Lower lobe of right lung (tissue), 2 donors: ENCODE measurements at regions not wholly inside any gene's neighbourhood (a gene's known extent, or its start where the extent isn't known, plus 50 kb on each side); places are given as distances from the start of the nearest gene placed in this dataset.

Source experiments
- ATAC-seq, 2 donors: fragments of 200-7000 bp; cut with Tn5 transposase; one replicate each; pipeline ENCODE4 v1.9.1; 2020 to 2022; ENCODE audit warnings: mild to moderate bottlenecking in 2 of 2, moderate library complexity in 2 of 2
- DNase-seq: peaks from one replicate; pipeline ENCODE4 v3.0.0-alpha.2; 2020
- H3K27ac ChIP-seq: fragments of 200-600 bp; one replicate; pipeline ENCODE4 v1.8.0; 2022
- H3K27me3 ChIP-seq: fragments of 200-600 bp; one replicate; pipeline ENCODE4 v1.8.0; 2022; ENCODE audit warnings: low read depth
- H3K36me3 ChIP-seq: fragments of 200-600 bp; one replicate; pipeline ENCODE4 v1.8.0; 2022; ENCODE audit warnings: mild to moderate bottlenecking
- H3K4me1 ChIP-seq: fragments of 200-600 bp; one replicate; pipeline ENCODE4 v1.8.0; 2022
- H3K4me3 ChIP-seq: fragments of 200-600 bp; one replicate; pipeline ENCODE4 v1.8.0; 2022; ENCODE audit warnings: mild to moderate bottlenecking
- H3K9me3 ChIP-seq: fragments of 200-600 bp; one replicate; pipeline ENCODE4 v1.8.0; 2022
- CTCF ChIP-seq: fragments of 200-600 bp; IDR thresholded peaks from one replicate; pipeline ENCODE4 v1.8.0; 2022; ENCODE audit warnings: antibody characterized with exemption, mild to moderate bottlenecking
- intact Hi-C: fragments of 100-400 bp; cut with DNase I; formaldehyde crosslinking; loops from one replicate; pipeline ENCODE4 v1.11.0; 2022
- donor health status: DM: no; HTN: yes; CAD: no; lungs with severe emphysema.

DNA sequence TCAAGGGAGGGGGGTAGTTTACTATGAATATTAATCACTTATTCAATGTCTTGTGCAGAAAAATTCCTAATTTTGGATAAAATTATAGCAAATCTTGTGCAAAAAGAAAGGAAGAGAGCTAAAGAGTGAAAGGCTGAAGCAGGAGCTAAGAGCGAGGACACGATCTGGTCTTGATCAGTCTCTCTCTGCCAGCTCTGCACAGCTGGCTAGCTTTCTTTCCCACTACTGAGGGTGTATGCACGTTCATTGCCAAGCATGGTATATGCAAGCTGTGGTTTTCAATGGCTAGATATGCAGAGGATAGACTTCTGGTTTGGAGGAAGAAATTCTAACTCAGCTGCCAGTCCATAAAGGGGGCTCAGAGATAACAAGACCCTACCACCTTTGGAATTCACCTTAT is 297.3 kb downstream of the CYRIA start:
- ATAC-seq (no peak), DNase-seq (no peak)
- H3K36me3 ChIP-seq: no peaks in the 10 kb centered on the region
- no peak overlapping the region for H3K4me3 ChIP-seq
- no peak for TF ChIP-seq CTCF
- H3K4me1 ChIP-seq: no peaks in the 10 kb centered on the region
- no peak overlapping the region for H3K27ac ChIP-seq
- no peaks in the 10 kb centered on the region for H3K27me3 ChIP-seq
- intact Hi-C loops: no loop called here
- H3K9me3 ChIP-seq: no peaks in the 10 kb centered on the region

- no peak for DNase-seq
- Histone ChIP-seq H3K36me3 (no peaks in the 10 kb centered on the region), H3K4me3 (no peak overlapping the region), H3K9me3 (no peaks in the 10 kb centered on the region), H3K4me1 (no peaks in the 10 kb centered on the region), H3K27me3 (no peaks in the 10 kb centered on the region), H3K27ac (no peak overlapping the region)
- no peak for TF ChIP-seq CTCF
- intact Hi-C loops: no loop called here
- ATAC-seq: no peak
Observed at GRCh38 chr2:16365366-16365765, 300.3 kb downstream of the CYRIA start.

DNA sequence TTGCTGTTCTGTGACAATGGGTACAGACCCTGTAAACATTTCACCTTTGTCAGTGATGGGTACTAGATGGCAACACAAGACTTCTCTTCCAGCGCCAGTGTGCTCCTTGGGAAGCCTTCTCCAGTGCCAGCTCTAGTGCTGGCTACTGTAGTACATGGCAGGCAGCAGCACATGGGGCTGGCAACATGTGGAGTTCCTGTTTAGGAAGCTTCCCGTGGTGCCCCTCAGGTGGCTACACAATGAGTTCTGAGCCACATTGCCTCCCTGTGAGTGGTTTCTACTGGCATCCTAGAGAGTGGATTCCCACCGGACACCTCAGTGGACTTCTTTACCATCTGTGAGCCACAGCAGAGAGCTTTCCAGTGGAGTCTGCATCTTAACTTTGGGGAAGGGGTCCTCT is 302.1 kb downstream of the CYRIA start:
- no peaks in the 10 kb centered on the region for H3K27me3 ChIP-seq
- no peak overlapping the region for H3K4me3 ChIP-seq
- no peak overlapping the region for H3K27ac ChIP-seq
- no peaks in the 10 kb centered on the region for H3K9me3 ChIP-seq
- ATAC-seq (no peak), DNase-seq (no peak)
- intact Hi-C loops: no loop called here
- no peaks in the 10 kb centered on the region for H3K4me1 ChIP-seq
- no peak for TF ChIP-seq CTCF
- no peaks in the 10 kb centered on the region for H3K36me3 ChIP-seq

DNA sequence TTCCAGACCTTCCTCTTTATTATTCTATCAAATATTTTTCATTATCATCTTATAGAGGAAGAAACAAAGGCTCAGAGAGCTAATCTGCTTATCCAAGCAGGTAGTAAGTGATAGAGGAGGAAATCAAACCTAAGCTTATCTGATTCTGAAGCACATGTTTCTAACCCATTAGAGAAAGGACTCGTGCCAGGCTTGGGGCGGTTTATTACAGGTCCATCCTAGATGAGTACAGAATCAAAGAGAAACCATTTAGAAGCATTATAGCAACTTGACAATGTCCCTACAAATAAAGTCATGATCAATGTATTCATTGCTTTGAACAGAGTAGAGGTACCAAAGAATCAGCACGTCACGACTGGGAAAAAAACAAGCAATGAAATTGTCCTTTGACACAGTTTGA is 303.0 kb downstream of the CYRIA start:
- no peak for TF ChIP-seq CTCF
- H3K4me1 ChIP-seq: no peaks in the 10 kb centered on the region
- no peaks in the 10 kb centered on the region for H3K36me3 ChIP-seq
- no peak overlapping the region for H3K27ac ChIP-seq
- no peak overlapping the region for H3K4me3 ChIP-seq
- intact Hi-C loops: no loop called here
- ATAC-seq (no peak), DNase-seq (no peak)
- peaks cover 3% of the 10 kb centered on the region for H3K9me3 ChIP-seq
- H3K27me3 ChIP-seq: no peaks in the 10 kb centered on the region

GRCh38 chr2:16361261-16361995 is 304.2 kb downstream of the CYRIA start:
- no peak for ATAC-seq
- no peaks in the 10 kb centered on the region for H3K36me3 ChIP-seq
- no peak overlapping the region for H3K4me3 ChIP-seq
- H3K27ac ChIP-seq: no peak overlapping the region
- H3K4me1 ChIP-seq: no peaks in the 10 kb centered on the region
- no peak for TF ChIP-seq CTCF
- intact Hi-C loops: no loop called here
- H3K27me3 ChIP-seq: no peaks in the 10 kb centered on the region
- no peak for DNase-seq
- H3K9me3 ChIP-seq: peaks cover 11% of the 10 kb centered on the region
